WI38 (cell line): ENCODE measurements at regions not wholly inside any gene's neighbourhood (a gene's known extent, or its start where the extent isn't known, plus 50 kb on each side); places are given as distances from the start of the nearest gene placed in this dataset.

Experiments
- H3K4me3 ChIP-seq: 2 replicates; pipeline ENCODE4 v1.5.1; 2011; ENCODE audit warnings: low read depth, mild to moderate bottlenecking, control low read depth, low read length
- CTCF ChIP-seq: IDR thresholded peaks from 2 replicates; pipeline ENCODE4 v1.5.1; 2012; ENCODE audit warnings: low read depth, mild to moderate bottlenecking, control low read depth, low read length

- no peak for TF ChIP-seq CTCF
- H3K4me3 ChIP-seq: no peak overlapping the region
Observed at GRCh38 chr12:59472273-59472672, 123.6 kb upstream of the SLC16A7 start.

DNA sequence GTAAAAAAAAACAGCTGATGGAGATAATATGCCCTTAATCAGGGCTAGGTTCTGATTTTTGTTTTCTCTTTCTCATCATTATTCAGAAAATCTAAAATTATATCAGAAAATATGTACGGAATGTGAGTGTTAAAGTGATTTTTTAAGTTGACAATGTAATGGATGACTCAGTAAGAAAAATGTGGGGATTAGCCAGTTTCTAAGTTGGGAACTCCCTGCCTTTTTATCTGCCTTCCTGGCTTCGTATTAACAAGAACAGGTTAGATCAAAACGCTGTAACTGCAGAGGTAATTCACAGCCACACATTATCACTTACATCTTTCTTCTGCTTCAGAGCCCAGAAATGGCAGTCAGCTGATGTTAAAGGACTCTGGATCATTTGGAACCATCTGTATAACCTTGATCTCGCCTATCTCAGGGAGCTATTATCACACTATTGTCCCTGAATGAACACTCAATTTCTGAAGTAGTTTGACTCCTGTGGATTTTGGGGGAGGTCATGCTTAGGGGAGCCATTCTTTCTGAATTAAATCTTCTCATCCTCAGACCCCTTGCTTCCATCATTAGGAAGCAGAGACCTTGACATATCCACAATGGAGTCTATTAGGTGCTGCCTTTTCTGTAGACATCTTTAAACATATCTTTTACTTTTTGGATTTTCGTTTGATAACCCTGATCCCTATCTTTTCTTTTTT lies 135.7 kb upstream of the SLC16A7 start:
- no peak overlapping the region for H3K4me3 ChIP-seq
- no peak for TF ChIP-seq CTCF

DNA sequence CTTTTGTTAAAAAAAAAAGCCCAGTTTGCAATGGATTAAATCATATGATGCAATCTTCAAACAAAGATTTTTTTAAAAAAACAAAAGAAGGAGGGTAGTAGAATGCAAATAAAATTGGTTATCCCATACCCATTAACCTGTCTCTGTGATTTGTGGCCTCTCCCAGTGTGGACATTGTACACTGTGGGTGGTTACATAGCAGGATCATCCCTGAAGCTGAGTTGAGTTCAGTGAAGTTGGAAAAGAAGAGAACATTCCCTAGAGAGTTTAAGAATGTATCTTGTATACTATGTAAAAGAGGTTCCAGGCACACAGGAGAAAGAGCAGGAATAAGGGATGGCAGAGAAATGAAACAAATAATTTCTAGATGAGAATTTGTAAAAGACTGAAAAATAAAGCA lies 142.4 kb upstream of the SLC16A7 start:
- no peak for TF ChIP-seq CTCF
- H3K4me3 ChIP-seq: no peak overlapping the region

GRCh38 chr12:59452746-59453145 lies 143.1 kb upstream of the SLC16A7 start:
- no peak for TF ChIP-seq CTCF
- H3K4me3 ChIP-seq: no peak overlapping the region

GRCh38 chr12:59452259-59452658 lies 143.6 kb upstream of the SLC16A7 start:
- TF ChIP-seq CTCF: no peak
- no peak overlapping the region for H3K4me3 ChIP-seq

- no peak for TF ChIP-seq CTCF
Observed at GRCh38 chr12:59446116-59446515, 149.7 kb upstream of the SLC16A7 start.

DNA sequence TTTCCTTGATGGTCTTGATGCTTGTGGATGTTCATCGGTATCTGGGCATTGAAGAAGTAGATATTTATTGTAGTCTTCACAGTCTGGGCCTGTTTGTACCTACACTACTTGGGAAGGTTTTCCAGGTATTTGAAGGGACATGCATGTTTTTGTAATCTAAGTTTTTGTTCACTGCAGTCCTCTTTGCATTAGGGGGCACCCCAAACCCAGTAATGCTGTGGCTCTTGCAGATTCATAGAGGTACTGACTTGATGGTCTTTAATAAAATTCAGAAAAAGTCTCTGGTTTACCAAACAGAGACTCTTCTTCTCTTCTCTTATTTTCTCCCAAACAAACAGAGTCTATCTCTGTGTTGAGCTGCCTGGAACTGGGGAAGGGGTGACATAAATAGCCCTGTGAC lies 150.9 kb upstream of the SLC16A7 start:
- no peak for TF ChIP-seq CTCF

More at GRCh38 chr12:59446116-59446515, 149.7 kb upstream of the SLC16A7 start:
- H3K4me3 ChIP-seq: no peak overlapping the region

More for the DNA sequence above, 150.9 kb upstream of the SLC16A7 start:
- no peak overlapping the region for H3K4me3 ChIP-seq
